PC-9 (cell line): ENCODE measurements at regions not wholly inside any gene's neighbourhood (a gene's known extent, or its start where the extent isn't known, plus 50 kb on each side); places are given as distances from the start of the nearest gene placed in this dataset.

Experiments used
- BruUV-seq: library from RNA; stranded (reverse); fragments of 400-500 nt; replicated peaks from 2 replicates; lab custom pipeline; 2021; lab: Mats Ljungman, UMichigan
- CTCF ChIA-PET: fragments of 300-600 bp; sonication (Branson Sonifier 250); formaldehyde crosslinking; loops from one replicate; lab custom pipeline; 2022; ENCODE audit warnings: antibody characterized with exemption; lab: Charles Lee
- POLR2A ChIA-PET: fragments of 300-600 bp; sonication (Branson Sonifier 250); formaldehyde crosslinking; loops from one replicate; lab custom pipeline; 2022; ENCODE audit warnings: antibody characterized with exemption; ENCODE audit not compliant: unreplicated experiment; lab: Charles Lee
- DNase-seq, 2 experiments: peaks; one replicate each; pipeline versions ENCODE4 v3.0.0 to v3.0.0-alpha.2; 2015 to 2022; ENCODE audit warnings: mixed read lengths in 1 of 2
- H2AFZ ChIP-seq: fragments of 200-600 bp; sonication (generic); 2 replicates; pipeline ENCODE4 v1.8.1; 2017; ENCODE audit warnings: antibody characterized with exemption
- H3F3A ChIP-seq: fragments of 200-600 bp; sonication (generic); 2 replicates; pipeline ENCODE4 v1.8.1; 2017; ENCODE audit warnings: antibody characterized with exemption, mild to moderate bottlenecking, low read depth; ENCODE audit not compliant: insufficient read depth
- H3K27ac ChIP-seq: fragments of 200-600 bp; sonication (generic); 2 replicates; pipeline ENCODE4 v1.6.1; 2016; ENCODE audit warnings: mixed run types
- H3K27me3 ChIP-seq: fragments of 200-600 bp; sonication (generic); 2 replicates; pipeline ENCODE4 v1.6.1; 2016; ENCODE audit warnings: low read depth, mixed run types; ENCODE audit not compliant: insufficient read depth
- H3K36me3 ChIP-seq: fragments of 200-600 bp; sonication (generic); 2 replicates; pipeline ENCODE4 v1.6.1; 2016; ENCODE audit warnings: low read depth, mixed run types
- H3K4me1 ChIP-seq: fragments of 200-600 bp; sonication (generic); replicated peaks from 2 replicates; pipeline ENCODE4 v1.6.1; 2016; ENCODE audit warnings: mixed run types; ENCODE audit not compliant: insufficient read depth
- H3K4me2 ChIP-seq: fragments of 200-600 bp; sonication (generic); 2 replicates; pipeline ENCODE4 v1.6.1; 2017; ENCODE audit warnings: mixed run types
- H3K4me3 ChIP-seq: fragments of 200-600 bp; sonication (generic); 2 replicates; pipeline ENCODE4 v1.6.1; 2016; ENCODE audit warnings: mixed run types
- H3K79me2 ChIP-seq: fragments of 200-600 bp; sonication (generic); 2 replicates; pipeline ENCODE4 v1.6.1; 2017; ENCODE audit warnings: low read depth, mixed run types
- H3K9me2 ChIP-seq: fragments of 200-600 bp; sonication (generic); 2 replicates; pipeline ENCODE4 v1.8.1; 2017; ENCODE audit warnings: mild to moderate bottlenecking; ENCODE audit not compliant: insufficient read depth
- H3K9me3 ChIP-seq: fragments of 200-600 bp; sonication (generic); 2 replicates; pipeline ENCODE4 v1.8.1; 2016; ENCODE audit warnings: low read depth; ENCODE audit not compliant: insufficient read depth
- H4K20me1 ChIP-seq: fragments of 200-600 bp; sonication (generic); 2 replicates; pipeline ENCODE4 v1.8.1; 2017; ENCODE audit not compliant: insufficient read depth
- EZH2 ChIP-seq: fragments of 200-600 bp; sonication (generic); IDR thresholded peaks from 2 replicates; pipeline ENCODE4 v1.8.0; 2017; ENCODE audit warnings: antibody characterized with exemption, low read depth
- intact Hi-C: fragments of 100-400 bp; cut with micrococcal nuclease; formaldehyde crosslinking; loops from one replicate; pipeline ENCODE4 v1.10.0; 2022; ENCODE audit not compliant: unreplicated experiment
- TF ChIP-seq, protein P1 (sequence below): fragments of 200-600 bp; sonication (generic); conservative IDR thresholded peaks from 2 replicates; pipeline ENCODE4 v1.6.1; 2017; ENCODE audit warnings: mixed run types, antibody characterized with exemption, mild to moderate bottlenecking, moderate library complexity

DNA sequence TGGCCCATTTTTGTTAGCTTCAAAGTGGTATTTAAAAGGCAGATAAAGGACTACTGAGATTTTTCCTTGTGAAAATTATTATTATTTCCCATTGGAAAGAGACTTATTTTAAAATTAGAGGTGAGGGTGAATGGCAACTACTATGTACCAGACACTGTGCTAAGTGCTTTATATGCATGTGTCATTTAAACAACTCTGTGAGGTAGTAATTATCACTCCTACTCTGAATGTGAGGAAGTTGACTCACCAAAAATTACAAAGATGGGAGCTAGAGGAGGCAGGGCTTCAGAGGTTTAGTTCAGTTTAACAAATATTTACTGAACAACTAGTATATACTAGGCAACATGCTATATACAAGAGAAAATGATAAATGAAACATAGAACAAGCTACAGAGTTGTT, 78.2 kb downstream of the MSL3 start:
- BruUV-seq, result no TSS peak
- Histone ChIP-seq H3K4me1 (no peaks in the 10 kb centered on the region), H3K27ac (no peak overlapping the region), H3K36me3 (no peaks in the 10 kb centered on the region), H3K79me2 (no peaks in the 10 kb centered on the region), H3F3A (no peaks in the 10 kb centered on the region), H3K4me3 (no peak overlapping the region), H4K20me1 (no peaks in the 10 kb centered on the region), H2AFZ (no peak overlapping the region), H3K9me2 (no peaks in the 10 kb centered on the region), H3K9me3 (no peaks in the 10 kb centered on the region), H3K27me3 (no peaks in the 10 kb centered on the region), H3K4me2 (no peak overlapping the region)
- TF ChIP-seq EZH2, result no peak
- TF ChIP-seq, protein P1, sequence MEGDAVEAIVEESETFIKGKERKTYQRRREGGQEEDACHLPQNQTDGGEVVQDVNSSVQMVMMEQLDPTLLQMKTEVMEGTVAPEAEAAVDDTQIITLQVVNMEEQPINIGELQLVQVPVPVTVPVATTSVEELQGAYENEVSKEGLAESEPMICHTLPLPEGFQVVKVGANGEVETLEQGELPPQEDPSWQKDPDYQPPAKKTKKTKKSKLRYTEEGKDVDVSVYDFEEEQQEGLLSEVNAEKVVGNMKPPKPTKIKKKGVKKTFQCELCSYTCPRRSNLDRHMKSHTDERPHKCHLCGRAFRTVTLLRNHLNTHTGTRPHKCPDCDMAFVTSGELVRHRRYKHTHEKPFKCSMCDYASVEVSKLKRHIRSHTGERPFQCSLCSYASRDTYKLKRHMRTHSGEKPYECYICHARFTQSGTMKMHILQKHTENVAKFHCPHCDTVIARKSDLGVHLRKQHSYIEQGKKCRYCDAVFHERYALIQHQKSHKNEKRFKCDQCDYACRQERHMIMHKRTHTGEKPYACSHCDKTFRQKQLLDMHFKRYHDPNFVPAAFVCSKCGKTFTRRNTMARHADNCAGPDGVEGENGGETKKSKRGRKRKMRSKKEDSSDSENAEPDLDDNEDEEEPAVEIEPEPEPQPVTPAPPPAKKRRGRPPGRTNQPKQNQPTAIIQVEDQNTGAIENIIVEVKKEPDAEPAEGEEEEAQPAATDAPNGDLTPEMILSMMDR, result no peak
- no peak for DNase-seq
- POLR2A ChIA-PET, result no interaction called here
- CTCF ChIA-PET, result no interaction called here
- intact Hi-C loops, result no loop called here

DNA sequence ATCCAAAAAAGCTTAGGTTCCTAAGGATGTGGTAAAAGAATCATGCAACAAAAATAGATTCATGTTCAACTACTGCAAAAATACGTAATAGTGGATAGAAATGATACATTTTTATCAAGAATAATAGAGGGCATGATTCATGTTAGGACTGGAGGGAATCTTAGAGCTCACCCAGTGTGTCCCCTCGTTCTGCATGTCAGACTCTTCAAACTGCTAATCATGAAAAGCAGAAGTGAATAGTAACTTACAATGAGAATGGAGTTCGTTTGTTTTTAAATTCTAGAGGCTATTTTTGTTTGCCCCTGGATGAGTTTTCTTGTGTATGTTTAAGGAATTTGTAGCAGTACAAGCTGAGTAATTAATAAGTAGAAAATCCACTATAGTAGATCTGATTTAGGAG, 79.4 kb downstream of the MSL3 start:
- no peak for DNase-seq
- CTCF ChIA-PET, result interaction anchor here (0.7 kb wide), 1 partner anchor 291 kb away, joined by 3 read pairs; no protein-coding TSS in a partner anchor
- POLR2A ChIA-PET, result no interaction called here
- Histone ChIP-seq H3K9me2 (no peaks in the 10 kb centered on the region), H3K27me3 (no peaks in the 10 kb centered on the region), H3K4me3 (no peak overlapping the region), H4K20me1 (no peaks in the 10 kb centered on the region), H3K4me2 (no peak overlapping the region), H3K36me3 (no peaks in the 10 kb centered on the region), H3K27ac (no peak overlapping the region), H2AFZ (no peak overlapping the region), H3F3A (no peaks in the 10 kb centered on the region), H3K79me2 (no peaks in the 10 kb centered on the region), H3K9me3 (no peaks in the 10 kb centered on the region), H3K4me1 (no peaks in the 10 kb centered on the region)
- TF ChIP-seq, protein P1, result no peak
- TF ChIP-seq EZH2, result no peak
- intact Hi-C loops, result no loop called here
- no TSS peak for BruUV-seq

DNA sequence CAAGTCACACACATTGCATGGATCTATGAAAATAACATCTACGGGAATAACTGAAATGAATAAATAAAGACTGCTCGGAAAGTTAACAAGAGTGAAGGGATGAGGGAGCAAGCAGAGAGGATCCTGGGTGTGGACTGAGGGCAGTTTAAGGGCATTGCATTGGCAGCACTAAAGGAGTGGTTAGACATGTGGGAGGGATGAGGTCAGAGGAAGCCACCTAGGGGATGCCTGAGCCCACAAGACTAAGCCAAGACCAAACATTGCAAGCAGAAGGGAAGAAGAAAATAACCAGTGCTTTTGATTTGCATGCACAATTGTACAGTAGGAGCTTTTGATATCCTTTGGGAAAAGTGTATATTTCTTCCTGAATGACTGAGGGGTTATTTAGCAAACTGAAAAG, 106.1 kb downstream of the MSL3 start:
- H3K4me1 ChIP-seq, result no peaks in the 10 kb centered on the region

More for the DNA sequence above, 106.1 kb downstream of the MSL3 start:
- H3K36me3 ChIP-seq, result no peaks in the 10 kb centered on the region
- no peaks in the 10 kb centered on the region for H3K9me3 ChIP-seq
- no peak for DNase-seq
- no peaks in the 10 kb centered on the region for H3K79me2 ChIP-seq
- CTCF ChIA-PET, result no interaction called here
- intact Hi-C loops, result no loop called here
- H2AFZ ChIP-seq, result no peak overlapping the region
- no peak overlapping the region for H3K27ac ChIP-seq
- no peak overlapping the region for H3K4me3 ChIP-seq
- H3K4me2 ChIP-seq, result no peak overlapping the region
- no peaks in the 10 kb centered on the region for H4K20me1 ChIP-seq
- TF ChIP-seq, protein P1, result no peak
- no peak for TF ChIP-seq EZH2
- no peaks in the 10 kb centered on the region for H3F3A ChIP-seq
- H3K9me2 ChIP-seq, result no peaks in the 10 kb centered on the region
- no TSS peak for BruUV-seq
- no peaks in the 10 kb centered on the region for H3K27me3 ChIP-seq
- POLR2A ChIA-PET, result no interaction called here
